NCI-H2171 treated with DMSO at 0.1 percent for 48 hours (cell line): ENCODE measurements at regions not wholly inside any gene's neighbourhood (a gene's known extent, or its start where the extent isn't known, plus 50 kb on each side); places are given as distances from the start of the nearest gene placed in this dataset.

Experiments
- DNase-seq: peaks from one replicate; lab custom pipeline; 2025; lab: John Stamatoyannopoulos, UW

- no peak for DNase-seq
Measured at GRCh38 chr1:61627365-61627764, 97.6 kb downstream of the TM2D1 start.

GRCh38 chr1:61626816-61627215, 98.1 kb downstream of the TM2D1 start:
- DNase-seq: no peak

- DNase-seq: no peak
Measured at GRCh38 chr1:61623852-61624251, 101.1 kb downstream of the TM2D1 start.

GRCh38 chr1:61620536-61620935, 104.4 kb downstream of the TM2D1 start:
- DNase-seq: no peak

GRCh38 chr1:61618755-61619154, 106.2 kb downstream of the TM2D1 start:
- no peak for DNase-seq

- no peak for DNase-seq
Measured at GRCh38 chr1:61618193-61618592, 106.7 kb downstream of the TM2D1 start.

- no peak for DNase-seq
Measured at GRCh38 chr1:61616830-61617229, 108.1 kb downstream of the TM2D1 start.

- DNase-seq: no peak
Measured at GRCh38 chr1:61612602-61613001, 112.3 kb downstream of the TM2D1 start.

- DNase-seq: no peak
Measured at GRCh38 chr1:61609040-61609439, 115.9 kb downstream of the TM2D1 start.

- no peak for DNase-seq
Measured at GRCh38 chr1:61607448-61607847, 117.5 kb downstream of the TM2D1 start.

GRCh38 chr1:61606448-61607312, 118.3 kb downstream of the TM2D1 start:
- no peak for DNase-seq

- DNase-seq: no peak
Measured at GRCh38 chr1:61605607-61606321, 119.2 kb downstream of the TM2D1 start.

GRCh38 chr1:61604684-61605083, 120.3 kb downstream of the TM2D1 start:
- no peak for DNase-seq

GRCh38 chr1:61604261-61604660, 120.7 kb downstream of the TM2D1 start:
- DNase-seq: no peak

GRCh38 chr1:61602663-61603062, 122.3 kb downstream of the TM2D1 start:
- DNase-seq: no peak

GRCh38 chr1:61597601-61598000, 127.3 kb downstream of the TM2D1 start:
- DNase-seq: no peak

- DNase-seq: no peak
Measured at GRCh38 chr1:61593331-61593730, 131.6 kb downstream of the TM2D1 start.

- DNase-seq: no peak
Measured at GRCh38 chr1:61591351-61591750, 133.6 kb downstream of the TM2D1 start.

- peak; percentile 74 for DNase-seq
Measured at GRCh38 chr1:61588736-61589672, 135.9 kb downstream of the TM2D1 start.

GRCh38 chr1:61585714-61586113, 139.2 kb downstream of the TM2D1 start:
- DNase-seq: no peak

GRCh38 chr1:61583703-61584102, 141.2 kb downstream of the TM2D1 start:
- DNase-seq: no peak

GRCh38 chr1:61581251-61581650, 143.7 kb downstream of the TM2D1 start:
- DNase-seq: no peak
